ENCODE measurements at regions not wholly inside any gene's neighbourhood (a gene's known extent, or its start where the extent isn't known, plus 50 kb on each side); places are given as distances from the start of the nearest gene placed in this dataset.

GRCh38 chr9:28177142-28177541, 603.9 kb upstream of the C9orf72 start:
- intact Hi-C loops (cut with DNase I) = no loop called here
- Histone ChIP-seq H3K4me3 (no peak overlapping the region), H3K27me3 (no peaks in the 10 kb centered on the region), H3K4me1 (no peaks in the 10 kb centered on the region), H3K27ac (no peak overlapping the region), H3K9me3 (peaks cover 0 to 4% (median 0%) of the 10 kb centered on the region in 3 donors), H3K36me3 (no peaks in the 10 kb centered on the region)
- no peak for DNase-seq
- no peak for TF ChIP-seq CTCF (IDR thresholded peaks at IDR 0.05)
- no peak for TF ChIP-seq POLR2A (IDR thresholded peaks at IDR 0.05)
- 87 to 93% methylated on average over 2 of the region's 2 CpGs for WGBS, 2 donors

GRCh38 chr9:28177925-28178324, 604.6 kb upstream of the C9orf72 start:
- H3K4me1 ChIP-seq = no peaks in the 10 kb centered on the region
- no peak overlapping the region for H3K4me3 ChIP-seq
- H3K36me3 ChIP-seq = no peaks in the 10 kb centered on the region
- no peak for DNase-seq
- intact Hi-C loops (cut with DNase I) = no loop called here
- TF ChIP-seq POLR2A (IDR thresholded peaks at IDR 0.05) (no peak), CTCF (IDR thresholded peaks at IDR 0.05) (no peak)
- H3K9me3 ChIP-seq = peaks cover 0 to 4% (median 0%) of the 10 kb centered on the region in 3 donors
- H3K27me3 ChIP-seq = no peaks in the 10 kb centered on the region
- 77 to 88% methylated on average over 4 of the region's 4 CpGs for WGBS, 2 donors
- H3K27ac ChIP-seq = no peak overlapping the region

GRCh38 chr9:28179893-28180292, 606.6 kb upstream of the C9orf72 start:
- H3K36me3 ChIP-seq = no peaks in the 10 kb centered on the region
- WGBS, 2 donors = 49 to 74% methylated on average over 2 of the region's 2 CpGs
- TF ChIP-seq POLR2A (IDR thresholded peaks at IDR 0.05) (no peak), CTCF (IDR thresholded peaks at IDR 0.05) (no peak)
- intact Hi-C loops (cut with DNase I) = no loop called here
- no peak overlapping the region for H3K4me3 ChIP-seq
- H3K27me3 ChIP-seq = no peaks in the 10 kb centered on the region
- no peak overlapping the region for H3K27ac ChIP-seq
- H3K4me1 ChIP-seq = no peaks in the 10 kb centered on the region
- DNase-seq = no peak
- H3K9me3 ChIP-seq = peaks cover 0 to 4% (median 0%) of the 10 kb centered on the region in 3 donors

- Histone ChIP-seq H3K9me3 (no peaks in the 10 kb centered on the region), H3K4me1 (no peaks in the 10 kb centered on the region), H3K27ac (no peak overlapping the region), H3K4me3 (no peak overlapping the region), H3K27me3 (no peaks in the 10 kb centered on the region), H3K36me3 (no peaks in the 10 kb centered on the region)
- WGBS, 2 donors = 67 to 77% methylated on average over 2 of the region's 2 CpGs
- intact Hi-C loops (cut with DNase I) = no loop called here
- TF ChIP-seq CTCF (IDR thresholded peaks at IDR 0.05) = no peak
- no peak for TF ChIP-seq POLR2A (IDR thresholded peaks at IDR 0.05)
- no peak for DNase-seq
These were observed 617.7 kb upstream of the C9orf72 start for GRCh38 chr9:28190981-28191380.

- no peak for DNase-seq
These were observed 624.4 kb upstream of the C9orf72 start for GRCh38 chr9:28197653-28198052.

More at GRCh38 chr9:28197653-28198052, 624.4 kb upstream of the C9orf72 start:
- no peaks in the 10 kb centered on the region for H3K4me1 ChIP-seq
- H3K4me3 ChIP-seq = no peak overlapping the region
- H3K9me3 ChIP-seq = no peaks in the 10 kb centered on the region
- intact Hi-C loops (cut with DNase I) = no loop called here
- TF ChIP-seq POLR2A (IDR thresholded peaks at IDR 0.05) (no peak), CTCF (IDR thresholded peaks at IDR 0.05) (no peak)
- H3K27me3 ChIP-seq = no peaks in the 10 kb centered on the region
- H3K27ac ChIP-seq = no peak overlapping the region
- no peaks in the 10 kb centered on the region for H3K36me3 ChIP-seq
